Sigmoid colon (tissue), 6 donors: ENCODE measurements at regions not wholly inside any gene's neighbourhood (a gene's known extent, or its start where the extent isn't known, plus 50 kb on each side); places are given as distances from the start of the nearest gene placed in this dataset.

ENCODE experiments used
- DNase-seq: peaks from one replicate; pipeline ENCODE4 v3.0.0-alpha.2; 2019
- H3K27ac ChIP-seq, 4 donors: fragments of 200-600 bp; sonication (generic); one replicate each; pipeline ENCODE4 v1.5.1; 2016 to 2019; ENCODE audit warnings: mild to moderate bottlenecking in 1 of 4
- H3K27me3 ChIP-seq, 3 donors: fragments of 200-600 bp; sonication (generic); one replicate each; pipeline ENCODE4 v1.5.1; 2019; ENCODE audit warnings: mild to moderate bottlenecking in 1 of 3
- H3K36me3 ChIP-seq, 4 donors: fragments of 200-600 bp; sonication (generic); one replicate each; pipeline ENCODE4 v1.5.1; 2016 to 2019
- H3K4me1 ChIP-seq, 4 donors: fragments of 200-600 bp; sonication (generic); one replicate each; pipeline ENCODE4 v1.5.1; 2017 to 2019
- H3K4me3 ChIP-seq, 4 donors: fragments of 200-600 bp; sonication (generic); one replicate each; pipeline ENCODE4 v1.5.1; 2017 to 2019; ENCODE audit warnings: mild to moderate bottlenecking in 2 of 4, moderate library complexity in 1 of 4
- H3K9me3 ChIP-seq, 4 donors: fragments of 200-600 bp in 3 of 4; sonication (generic) in 3 of 4; one replicate each; pipeline versions ENCODE4 v1.5.1 to v1.6.1; 2013 to 2019
- EP300 ChIP-seq, 4 donors: sonication (generic); formaldehyde crosslinking; IDR thresholded peaks; one replicate each; pipeline ENCODE4 v1.6.1; 2017; ENCODE audit warnings: antibody characterized with exemption in 4 of 4
- POLR2A ChIP-seq, 2 donors: fragments of 450-650 bp; IDR thresholded peaks; one replicate each; pipeline ENCODE4 v1.6.1; 2016; ENCODE audit warnings: antibody characterized with exemption in 2 of 2, mild to moderate bottlenecking in 2 of 2, moderate library complexity in 2 of 2
- POLR2AphosphoS5 ChIP-seq, 4 donors: sonication (generic); formaldehyde crosslinking; IDR thresholded peaks; one replicate each; pipeline ENCODE4 v1.6.1; 2017; ENCODE audit warnings: antibody characterized with exemption in 4 of 4
- WGBS, 2 donors: extraction: QIAGEN DNeasy Blood & Tissue Kit; methylation state at CpG; one replicate each; pipeline ENCODE4 v1.1.7; 2013; 5-methylcytosine and 5-hydroxymethylcytosine counted together
- intact Hi-C: fragments of 100-400 bp; cut with DNase I; formaldehyde crosslinking; loops from one replicate; pipeline ENCODE4 v1.15.1; 2023
- TF ChIP-seq, protein P1 (sequence below), 4 experiments: fragments of 450-650 bp in 3 of 4; fragments of 200-600 bp in 1 of 4; IDR thresholded peaks; one replicate each; pipeline ENCODE4 v1.5.1; 2016 to 2019; ENCODE audit warnings: antibody characterized with exemption in 4 of 4, mild to moderate bottlenecking in 3 of 4, moderate library complexity in 2 of 4
- donor health status: healthy with polysubstance abuse.
- donor health status: healthy.

- H3K27ac ChIP-seq, result no peak overlapping the region
- H3K36me3 ChIP-seq, result no peaks in the 10 kb centered on the region
- no peaks in the 10 kb centered on the region for H3K27me3 ChIP-seq
- intact Hi-C loops, result no loop called here
- TF ChIP-seq, protein P1, sequence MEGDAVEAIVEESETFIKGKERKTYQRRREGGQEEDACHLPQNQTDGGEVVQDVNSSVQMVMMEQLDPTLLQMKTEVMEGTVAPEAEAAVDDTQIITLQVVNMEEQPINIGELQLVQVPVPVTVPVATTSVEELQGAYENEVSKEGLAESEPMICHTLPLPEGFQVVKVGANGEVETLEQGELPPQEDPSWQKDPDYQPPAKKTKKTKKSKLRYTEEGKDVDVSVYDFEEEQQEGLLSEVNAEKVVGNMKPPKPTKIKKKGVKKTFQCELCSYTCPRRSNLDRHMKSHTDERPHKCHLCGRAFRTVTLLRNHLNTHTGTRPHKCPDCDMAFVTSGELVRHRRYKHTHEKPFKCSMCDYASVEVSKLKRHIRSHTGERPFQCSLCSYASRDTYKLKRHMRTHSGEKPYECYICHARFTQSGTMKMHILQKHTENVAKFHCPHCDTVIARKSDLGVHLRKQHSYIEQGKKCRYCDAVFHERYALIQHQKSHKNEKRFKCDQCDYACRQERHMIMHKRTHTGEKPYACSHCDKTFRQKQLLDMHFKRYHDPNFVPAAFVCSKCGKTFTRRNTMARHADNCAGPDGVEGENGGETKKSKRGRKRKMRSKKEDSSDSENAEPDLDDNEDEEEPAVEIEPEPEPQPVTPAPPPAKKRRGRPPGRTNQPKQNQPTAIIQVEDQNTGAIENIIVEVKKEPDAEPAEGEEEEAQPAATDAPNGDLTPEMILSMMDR (IDR thresholded peaks at IDR 0.05), result no peak
- TF ChIP-seq EP300 (IDR thresholded peaks at IDR 0.05) (no peak), POLR2A (IDR thresholded peaks at IDR 0.05) (no peak), POLR2AphosphoS5 (IDR thresholded peaks at IDR 0.05) (no peak)
- no peak for DNase-seq
- no peaks in the 10 kb centered on the region for H3K9me3 ChIP-seq
- no peak overlapping the region for H3K4me3 ChIP-seq
- 50 to 58% methylated on average over 1 of the region's 1 CpG for WGBS, 2 donors
- H3K4me1 ChIP-seq, result no peaks in the 10 kb centered on the region
Observed at GRCh38 chr11:28887681-28888080, 779.5 kb downstream of the METTL15 start.

DNA sequence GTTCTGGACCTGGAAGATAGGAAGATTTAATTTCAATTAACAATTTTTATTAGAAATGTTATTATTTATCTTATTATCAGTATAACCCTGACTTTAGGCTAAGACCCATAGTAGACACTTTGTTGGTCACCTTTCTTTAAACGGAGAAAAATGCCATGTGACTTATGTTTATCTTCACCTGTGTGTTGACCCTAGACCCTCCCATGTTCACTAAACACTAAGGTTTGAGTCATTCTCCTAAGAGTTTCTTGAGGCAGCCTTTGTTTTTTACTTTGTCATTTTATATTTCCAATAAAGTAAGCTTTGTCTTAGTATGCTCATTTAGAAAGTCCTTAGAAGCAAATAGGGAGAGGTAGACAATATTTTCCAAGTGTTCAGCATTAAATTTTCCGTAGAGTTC lies 771.7 kb downstream of the METTL15 start:
- H3K27ac ChIP-seq, result no peak overlapping the region
- no peaks in the 10 kb centered on the region for H3K27me3 ChIP-seq
- H3K36me3 ChIP-seq, result no peaks in the 10 kb centered on the region
- 67 to 78% methylated on average over 2 of the region's 2 CpGs for WGBS, 2 donors
- no peak overlapping the region for H3K4me3 ChIP-seq
- no peaks in the 10 kb centered on the region for H3K4me1 ChIP-seq
- H3K9me3 ChIP-seq, result no peaks in the 10 kb centered on the region
- intact Hi-C loops, result no loop called here
- TF ChIP-seq EP300 (IDR thresholded peaks at IDR 0.05), result no peak
- TF ChIP-seq POLR2AphosphoS5 (IDR thresholded peaks at IDR 0.05), result no peak
- TF ChIP-seq POLR2A (IDR thresholded peaks at IDR 0.05), result no peak
- TF ChIP-seq, protein P1 (IDR thresholded peaks at IDR 0.05), result no peak
- no peak for DNase-seq

GRCh38 chr11:28878025-28878424 lies 769.8 kb downstream of the METTL15 start:
- no peaks in the 10 kb centered on the region for H3K36me3 ChIP-seq
- WGBS, 2 donors, result 78 to 83% methylated on average over 4 of the region's 4 CpGs

GRCh38 chr11:28877340-28877739 lies 769.2 kb downstream of the METTL15 start:
- Histone ChIP-seq H3K4me3 (no peak overlapping the region), H3K36me3 (no peaks in the 10 kb centered on the region), H3K27ac (no peak overlapping the region), H3K27me3 (no peaks in the 10 kb centered on the region), H3K9me3 (no peaks in the 10 kb centered on the region), H3K4me1 (no peaks in the 10 kb centered on the region)
- intact Hi-C loops, result no loop called here
- no peak for DNase-seq
- no peak for TF ChIP-seq EP300 (IDR thresholded peaks at IDR 0.05)
- no peak for TF ChIP-seq POLR2AphosphoS5 (IDR thresholded peaks at IDR 0.05)
- TF ChIP-seq POLR2A (IDR thresholded peaks at IDR 0.05), result no peak
- TF ChIP-seq, protein P1 (IDR thresholded peaks at IDR 0.05), result no peak

More at GRCh38 chr11:28878025-28878424, 769.8 kb downstream of the METTL15 start:
- Histone ChIP-seq H3K4me1 (no peaks in the 10 kb centered on the region), H3K27me3 (no peaks in the 10 kb centered on the region), H3K27ac (no peak overlapping the region), H3K9me3 (no peaks in the 10 kb centered on the region), H3K4me3 (no peak overlapping the region)
- no peak for DNase-seq
- TF ChIP-seq EP300 (IDR thresholded peaks at IDR 0.05), result no peak
- TF ChIP-seq POLR2A (IDR thresholded peaks at IDR 0.05), result no peak
- TF ChIP-seq POLR2AphosphoS5 (IDR thresholded peaks at IDR 0.05), result no peak
- TF ChIP-seq, protein P1 (IDR thresholded peaks at IDR 0.05), result no peak
- intact Hi-C loops, result no loop called here

GRCh38 chr11:28874706-28875105 lies 766.5 kb downstream of the METTL15 start:
- Histone ChIP-seq H3K9me3 (no peaks in the 10 kb centered on the region), H3K4me1 (no peaks in the 10 kb centered on the region), H3K27me3 (no peaks in the 10 kb centered on the region), H3K36me3 (no peaks in the 10 kb centered on the region), H3K4me3 (no peak overlapping the region), H3K27ac (no peak overlapping the region)
- 77 to 82% methylated on average over 1 of the region's 1 CpG for WGBS, 2 donors
- TF ChIP-seq EP300 (IDR thresholded peaks at IDR 0.05), result no peak
- no peak for TF ChIP-seq POLR2AphosphoS5 (IDR thresholded peaks at IDR 0.05)
- TF ChIP-seq, protein P1 (IDR thresholded peaks at IDR 0.05), result no peak
- TF ChIP-seq POLR2A (IDR thresholded peaks at IDR 0.05), result no peak
- intact Hi-C loops, result no loop called here
- DNase-seq, result no peak
